ENCODE measurements at regions not wholly inside any gene's neighbourhood (a gene's known extent, or its start where the extent isn't known, plus 50 kb on each side); places are given as distances from the start of the nearest gene placed in this dataset.
"Not testable (repeated sequence)": the region's sequence is repeated elsewhere in the genome, so short reads cannot be mapped to it uniquely, and the experiment has no call there.

GRCh38 chr4:125770814-125771398 lies 456.2 kb downstream of the FAT4 start:
- Histone ChIP-seq H3K9me3 (no peaks in the 10 kb centered on the region; the same call in 1 of the 2 replicates), H3K27me3 (no peaks in the 10 kb centered on the region), H3K4me3 (no peak overlapping the region), H3K36me3 (no peaks in the 10 kb centered on the region)
- no peak for DNase-seq

- Histone ChIP-seq H3K36me3 (no peaks in the 10 kb centered on the region), H3K4me3 (no peak overlapping the region), H3K27me3 (no peaks in the 10 kb centered on the region), H3K9me3 (no peaks in the 10 kb centered on the region; the same call in 1 of the 2 replicates)
- no peak for DNase-seq
Observed at GRCh38 chr4:125772680-125773079, 457.9 kb downstream of the FAT4 start.

- H3K4me3 ChIP-seq = no peak overlapping the region
Observed at GRCh38 chr4:125773502-125773901, 458.7 kb downstream of the FAT4 start.

GRCh38 chr4:125773931-125774330 lies 459.2 kb downstream of the FAT4 start:
- DNase-seq = no peak
- Histone ChIP-seq H3K9me3 (no peaks in the 10 kb centered on the region; the same call in 1 of the 2 replicates), H3K36me3 (no peaks in the 10 kb centered on the region), H3K27me3 (no peaks in the 10 kb centered on the region), H3K4me3 (no peak overlapping the region)

More at GRCh38 chr4:125773502-125773901, 458.7 kb downstream of the FAT4 start:
- Histone ChIP-seq H3K27me3 (no peaks in the 10 kb centered on the region), H3K36me3 (no peaks in the 10 kb centered on the region), H3K9me3 (no peaks in the 10 kb centered on the region; the same call in 1 of the 2 replicates)
- no peak for DNase-seq

- Histone ChIP-seq H3K36me3 (no peaks in the 10 kb centered on the region), H3K9me3 (no peaks in the 10 kb centered on the region; the same call in 1 of the 2 replicates), H3K4me3 (no peak overlapping the region), H3K27me3 (no peaks in the 10 kb centered on the region; the same call in 1 of the 2 replicates)
- DNase-seq = no peak
Observed at GRCh38 chr4:125776146-125776545, 461.4 kb downstream of the FAT4 start.

- DNase-seq = no peak
Observed at GRCh38 chr4:125780164-125780563, 465.4 kb downstream of the FAT4 start.

GRCh38 chr4:125780747-125781146 lies 466.0 kb downstream of the FAT4 start:
- H3K9me3 ChIP-seq = no peaks in the 10 kb centered on the region; the same call in 1 of the 2 replicates
- no peaks in the 10 kb centered on the region for H3K36me3 ChIP-seq
- no peaks in the 10 kb centered on the region; the same call in 1 of the 2 replicates for H3K27me3 ChIP-seq
- no peak for DNase-seq
- H3K4me3 ChIP-seq = no peak overlapping the region

More at GRCh38 chr4:125780164-125780563, 465.4 kb downstream of the FAT4 start:
- Histone ChIP-seq H3K9me3 (no peaks in the 10 kb centered on the region; the same call in 1 of the 2 replicates), H3K27me3 (no peaks in the 10 kb centered on the region; the same call in 1 of the 2 replicates), H3K36me3 (no peaks in the 10 kb centered on the region), H3K4me3 (no peak overlapping the region)

GRCh38 chr4:125781651-125782050 lies 466.9 kb downstream of the FAT4 start:
- Histone ChIP-seq H3K27me3 (no peaks in the 10 kb centered on the region; the same call in 1 of the 2 replicates), H3K9me3 (no peaks in the 10 kb centered on the region), H3K36me3 (no peaks in the 10 kb centered on the region), H3K4me3 (no peak overlapping the region)
- DNase-seq = no peak

GRCh38 chr4:125784741-125785140 lies 470.0 kb downstream of the FAT4 start:
- Histone ChIP-seq H3K27me3 (no peaks in the 10 kb centered on the region; the same call in 1 of the 2 replicates), H3K36me3 (no peaks in the 10 kb centered on the region), H3K4me3 (no peak overlapping the region), H3K9me3 (no peaks in the 10 kb centered on the region)
- DNase-seq = no peak

GRCh38 chr4:125787707-125788106 lies 473.0 kb downstream of the FAT4 start:
- DNase-seq = no peak

GRCh38 chr4:125789023-125789422 lies 474.3 kb downstream of the FAT4 start:
- H3K36me3 ChIP-seq = no peaks in the 10 kb centered on the region
- no peak overlapping the region for H3K4me3 ChIP-seq

More at GRCh38 chr4:125787707-125788106, 473.0 kb downstream of the FAT4 start:
- Histone ChIP-seq H3K4me3 (no peak overlapping the region), H3K9me3 (no peaks in the 10 kb centered on the region), H3K27me3 (no peaks in the 10 kb centered on the region), H3K36me3 (no peaks in the 10 kb centered on the region)

GRCh38 chr4:125791896-125792295 lies 477.1 kb downstream of the FAT4 start:
- Histone ChIP-seq H3K4me3 (no peak overlapping the region), H3K36me3 (no peaks in the 10 kb centered on the region), H3K27me3 (no peaks in the 10 kb centered on the region), H3K9me3 (no peaks in the 10 kb centered on the region)
- no peak for DNase-seq

More at GRCh38 chr4:125789023-125789422, 474.3 kb downstream of the FAT4 start:
- Histone ChIP-seq H3K27me3 (no peaks in the 10 kb centered on the region), H3K9me3 (no peaks in the 10 kb centered on the region)
- no peak for DNase-seq

- DNase-seq = no peak
- Histone ChIP-seq H3K9me3 (no peaks in the 10 kb centered on the region), H3K4me3 (no peak overlapping the region), H3K36me3 (no peaks in the 10 kb centered on the region), H3K27me3 (no peaks in the 10 kb centered on the region)
Observed at GRCh38 chr4:125794989-125795388, 480.2 kb downstream of the FAT4 start.

- no peaks in the 10 kb centered on the region for H3K9me3 ChIP-seq
- no peaks in the 10 kb centered on the region for H3K36me3 ChIP-seq
- H3K27me3 ChIP-seq = no peaks in the 10 kb centered on the region
- no peak overlapping the region for H3K4me3 ChIP-seq
- no peak for DNase-seq
Observed at GRCh38 chr4:125796138-125796537, 481.4 kb downstream of the FAT4 start.

GRCh38 chr4:125797621-125798020 lies 482.9 kb downstream of the FAT4 start:
- not testable (repeated sequence) for H3K9me3 ChIP-seq, H3K36me3 ChIP-seq, H3K27me3 ChIP-seq, H3K4me3 ChIP-seq, DNase-seq

GRCh38 chr4:125801373-125801772 lies 486.6 kb downstream of the FAT4 start:
- no peaks in the 10 kb centered on the region for H3K27me3 ChIP-seq
- no peaks in the 10 kb centered on the region for H3K9me3 ChIP-seq
- DNase-seq = no peak
- H3K36me3 ChIP-seq = no peaks in the 10 kb centered on the region
- H3K4me3 ChIP-seq = no peak overlapping the region

GRCh38 chr4:125801924-125802323 lies 487.2 kb downstream of the FAT4 start:
- H3K4me3 ChIP-seq = no peak overlapping the region
- H3K27me3 ChIP-seq = no peaks in the 10 kb centered on the region
- no peaks in the 10 kb centered on the region for H3K9me3 ChIP-seq
- no peaks in the 10 kb centered on the region for H3K36me3 ChIP-seq
- DNase-seq = no peak

- no peak for DNase-seq
- no peak overlapping the region for H3K4me3 ChIP-seq
- H3K36me3 ChIP-seq = no peaks in the 10 kb centered on the region
- H3K9me3 ChIP-seq = no peaks in the 10 kb centered on the region
- no peaks in the 10 kb centered on the region for H3K27me3 ChIP-seq
Observed at GRCh38 chr4:125808022-125808421, 493.3 kb downstream of the FAT4 start.
